ENCODE measurements at regions not wholly inside any gene's neighbourhood (a gene's known extent, or its start where the extent isn't known, plus 50 kb on each side); places are given as distances from the start of the nearest gene placed in this dataset.

DNA sequence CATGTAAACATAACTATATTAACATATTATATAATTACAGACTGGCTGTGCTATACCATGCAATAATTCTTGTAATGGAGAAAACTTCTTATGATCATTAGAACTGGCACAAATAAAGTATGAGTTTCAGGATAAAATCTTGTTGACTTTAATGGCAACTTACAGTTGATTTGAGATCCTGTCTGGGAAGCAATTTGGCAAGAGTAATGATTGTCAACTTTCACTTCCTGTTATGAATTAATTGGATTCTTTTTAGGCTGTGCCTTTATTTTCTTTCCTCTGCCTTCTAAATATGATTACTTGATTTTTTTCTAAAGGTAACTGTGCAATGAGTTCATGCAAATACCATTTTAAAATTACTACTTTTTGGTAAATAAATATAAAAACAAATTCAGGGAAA lies 158.1 kb upstream of the B3GAT2 start:
- TF ChIP-seq, protein P1, sequence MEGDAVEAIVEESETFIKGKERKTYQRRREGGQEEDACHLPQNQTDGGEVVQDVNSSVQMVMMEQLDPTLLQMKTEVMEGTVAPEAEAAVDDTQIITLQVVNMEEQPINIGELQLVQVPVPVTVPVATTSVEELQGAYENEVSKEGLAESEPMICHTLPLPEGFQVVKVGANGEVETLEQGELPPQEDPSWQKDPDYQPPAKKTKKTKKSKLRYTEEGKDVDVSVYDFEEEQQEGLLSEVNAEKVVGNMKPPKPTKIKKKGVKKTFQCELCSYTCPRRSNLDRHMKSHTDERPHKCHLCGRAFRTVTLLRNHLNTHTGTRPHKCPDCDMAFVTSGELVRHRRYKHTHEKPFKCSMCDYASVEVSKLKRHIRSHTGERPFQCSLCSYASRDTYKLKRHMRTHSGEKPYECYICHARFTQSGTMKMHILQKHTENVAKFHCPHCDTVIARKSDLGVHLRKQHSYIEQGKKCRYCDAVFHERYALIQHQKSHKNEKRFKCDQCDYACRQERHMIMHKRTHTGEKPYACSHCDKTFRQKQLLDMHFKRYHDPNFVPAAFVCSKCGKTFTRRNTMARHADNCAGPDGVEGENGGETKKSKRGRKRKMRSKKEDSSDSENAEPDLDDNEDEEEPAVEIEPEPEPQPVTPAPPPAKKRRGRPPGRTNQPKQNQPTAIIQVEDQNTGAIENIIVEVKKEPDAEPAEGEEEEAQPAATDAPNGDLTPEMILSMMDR (IDR thresholded peaks at IDR 0.05) = no peak
- TF ChIP-seq POLR2A (IDR thresholded peaks at IDR 0.05) = no peak

Data from body of pancreas (tissue), 4 donors.